ENCODE measurements at regions not wholly inside any gene's neighbourhood (a gene's known extent, or its start where the extent isn't known, plus 50 kb on each side); places are given as distances from the start of the nearest gene placed in this dataset.

DNA sequence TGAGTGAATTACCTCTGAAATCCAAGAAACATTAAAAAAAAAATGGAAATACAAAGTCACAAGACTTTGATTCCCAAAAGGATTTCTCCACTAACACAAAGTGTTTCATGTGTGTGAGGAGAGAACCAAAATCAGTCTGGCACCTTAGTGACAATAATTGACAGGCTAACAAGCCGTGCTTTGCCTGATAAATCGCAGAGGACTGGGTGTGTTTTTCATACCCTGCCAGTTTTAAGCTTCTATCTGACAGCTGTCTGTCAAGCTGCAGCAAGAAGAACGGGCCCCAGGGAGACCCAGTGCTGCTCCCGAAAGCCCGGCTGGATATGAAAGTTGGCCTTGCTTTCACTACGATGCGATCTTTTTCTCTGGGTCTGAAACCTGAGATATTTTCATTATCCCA lies 101.6 kb upstream of the KCNK2 start:
- TF ChIP-seq, protein P1, sequence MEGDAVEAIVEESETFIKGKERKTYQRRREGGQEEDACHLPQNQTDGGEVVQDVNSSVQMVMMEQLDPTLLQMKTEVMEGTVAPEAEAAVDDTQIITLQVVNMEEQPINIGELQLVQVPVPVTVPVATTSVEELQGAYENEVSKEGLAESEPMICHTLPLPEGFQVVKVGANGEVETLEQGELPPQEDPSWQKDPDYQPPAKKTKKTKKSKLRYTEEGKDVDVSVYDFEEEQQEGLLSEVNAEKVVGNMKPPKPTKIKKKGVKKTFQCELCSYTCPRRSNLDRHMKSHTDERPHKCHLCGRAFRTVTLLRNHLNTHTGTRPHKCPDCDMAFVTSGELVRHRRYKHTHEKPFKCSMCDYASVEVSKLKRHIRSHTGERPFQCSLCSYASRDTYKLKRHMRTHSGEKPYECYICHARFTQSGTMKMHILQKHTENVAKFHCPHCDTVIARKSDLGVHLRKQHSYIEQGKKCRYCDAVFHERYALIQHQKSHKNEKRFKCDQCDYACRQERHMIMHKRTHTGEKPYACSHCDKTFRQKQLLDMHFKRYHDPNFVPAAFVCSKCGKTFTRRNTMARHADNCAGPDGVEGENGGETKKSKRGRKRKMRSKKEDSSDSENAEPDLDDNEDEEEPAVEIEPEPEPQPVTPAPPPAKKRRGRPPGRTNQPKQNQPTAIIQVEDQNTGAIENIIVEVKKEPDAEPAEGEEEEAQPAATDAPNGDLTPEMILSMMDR (IDR thresholded peaks at IDR 0.05; ENCODE audit: control extremely low read depth, extremely low read depth) = no peak
- no peak overlapping the region for H3K9ac ChIP-seq (ENCODE audit: insufficient read depth in 1 of 2, low read length in 2 of 2)
- 80 to 85% methylated on average over 7 of the region's 7 CpGs for WGBS, 2 donors
- DNase-seq (no peak), ATAC-seq (ENCODE audit: insufficient read depth, low FRiP score) (no peak)
- H3K27me3 ChIP-seq (ENCODE audit: control insufficient read depth in 3 of 3, insufficient read depth in 3 of 3, low read length in 2 of 3) = no peaks in the 10 kb centered on the region
- no peaks in the 10 kb centered on the region for H3K4me1 ChIP-seq (ENCODE audit: control insufficient read depth in 5 of 5, insufficient read depth in 5 of 5, low read length in 5 of 5)
- H3K36me3 ChIP-seq (ENCODE audit: control insufficient read depth in 4 of 4, insufficient read depth in 4 of 4, low read length in 4 of 4) = no peaks in the 10 kb centered on the region
- H3K4me3 ChIP-seq = no peak overlapping the region
- peaks cover 0 to 6% (median 0%) of the 10 kb centered on the region in 4 donors for H3K9me3 ChIP-seq (ENCODE audit: control insufficient read depth in 4 of 4, insufficient read depth in 3 of 4, low read length in 3 of 4)
- H3K27ac ChIP-seq (ENCODE audit: low read depth in 1 of 2, low read length in 1 of 2) = no peak overlapping the region

GRCh38 chr1:214983126-214983869 lies 99.2 kb upstream of the KCNK2 start:
- no peak overlapping the region for H3K4me3 ChIP-seq
- ATAC-seq (ENCODE audit: insufficient read depth, low FRiP score) (no peak), DNase-seq (no peak)
- no peaks in the 10 kb centered on the region for H3K36me3 ChIP-seq (ENCODE audit: control insufficient read depth in 4 of 4, insufficient read depth in 4 of 4, low read length in 4 of 4)
- H3K4me1 ChIP-seq (ENCODE audit: control insufficient read depth in 5 of 5, insufficient read depth in 5 of 5, low read length in 5 of 5) = no peaks in the 10 kb centered on the region
- no peaks in the 10 kb centered on the region for H3K27me3 ChIP-seq (ENCODE audit: control insufficient read depth in 3 of 3, insufficient read depth in 3 of 3, low read length in 2 of 3)
- TF ChIP-seq, protein P1 (IDR thresholded peaks at IDR 0.05; ENCODE audit: control extremely low read depth, extremely low read depth) = no peak
- no peak overlapping the region for H3K27ac ChIP-seq (ENCODE audit: low read depth in 1 of 2, low read length in 1 of 2)
- H3K9ac ChIP-seq (ENCODE audit: insufficient read depth in 1 of 2, low read length in 2 of 2) = no peak overlapping the region
- H3K9me3 ChIP-seq (ENCODE audit: control insufficient read depth in 4 of 4, insufficient read depth in 3 of 4, low read length in 3 of 4) = peaks cover 0 to 6% (median 0%) of the 10 kb centered on the region in 4 donors
- WGBS, 2 donors = 81 to 87% methylated on average over 3 of the region's 3 CpGs

- no peak overlapping the region for H3K27ac ChIP-seq (ENCODE audit: low read depth in 1 of 2, low read length in 1 of 2)
- ATAC-seq (ENCODE audit: insufficient read depth, low FRiP score) (no peak), DNase-seq (no peak)
- H3K27me3 ChIP-seq (ENCODE audit: control insufficient read depth in 3 of 3, insufficient read depth in 3 of 3, low read length in 2 of 3) = no peaks in the 10 kb centered on the region
- H3K4me3 ChIP-seq = no peak overlapping the region
- TF ChIP-seq, protein P1 (IDR thresholded peaks at IDR 0.05; ENCODE audit: control extremely low read depth, extremely low read depth) = no peak
- H3K9ac ChIP-seq (ENCODE audit: insufficient read depth in 1 of 2, low read length in 2 of 2) = no peak overlapping the region
- H3K36me3 ChIP-seq (ENCODE audit: control insufficient read depth in 4 of 4, insufficient read depth in 4 of 4, low read length in 4 of 4) = no peaks in the 10 kb centered on the region
- no peaks in the 10 kb centered on the region for H3K4me1 ChIP-seq (ENCODE audit: control insufficient read depth in 5 of 5, insufficient read depth in 5 of 5, low read length in 5 of 5)
- peaks cover 0 to 6% (median 0%) of the 10 kb centered on the region in 4 donors for H3K9me3 ChIP-seq (ENCODE audit: control insufficient read depth in 4 of 4, insufficient read depth in 3 of 4, low read length in 3 of 4)
- 58 to 80% methylated on average over 1 of the region's 1 CpG for WGBS, 2 donors
These were observed 93.2 kb upstream of the KCNK2 start for GRCh38 chr1:214989341-214989740.

DNA sequence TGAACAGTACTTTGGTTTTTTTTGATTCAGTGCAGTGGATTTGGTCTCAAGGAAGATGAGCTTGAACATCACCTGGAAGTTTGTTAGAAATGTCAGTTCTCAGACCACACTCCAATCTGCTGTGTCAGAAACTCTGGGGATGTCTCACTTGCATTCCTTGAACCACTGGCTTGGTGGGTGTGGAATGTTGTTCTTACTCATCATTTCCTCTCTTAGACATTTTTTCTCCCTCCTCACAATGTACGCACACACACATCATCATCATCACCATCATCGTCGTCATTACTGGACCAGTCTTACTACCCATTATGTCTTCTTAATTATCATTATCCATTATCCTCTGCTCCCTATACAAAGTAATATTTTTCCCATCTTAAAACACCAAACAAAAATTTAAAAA lies 91.9 kb upstream of the KCNK2 start:
- no peaks in the 10 kb centered on the region for H3K9me3 ChIP-seq (ENCODE audit: control insufficient read depth in 4 of 4, insufficient read depth in 3 of 4, low read length in 3 of 4)
- 86 to 92% methylated on average over 3 of the region's 3 CpGs for WGBS, 2 donors
- no peaks in the 10 kb centered on the region for H3K4me1 ChIP-seq (ENCODE audit: control insufficient read depth in 5 of 5, insufficient read depth in 5 of 5, low read length in 5 of 5)
- no peaks in the 10 kb centered on the region for H3K36me3 ChIP-seq (ENCODE audit: control insufficient read depth in 4 of 4, insufficient read depth in 4 of 4, low read length in 4 of 4)
- H3K27ac ChIP-seq (ENCODE audit: low read depth in 1 of 2, low read length in 1 of 2) = no peak overlapping the region
- H3K27me3 ChIP-seq (ENCODE audit: control insufficient read depth in 3 of 3, insufficient read depth in 3 of 3, low read length in 2 of 3) = no peaks in the 10 kb centered on the region
- no peak overlapping the region for H3K4me3 ChIP-seq
- TF ChIP-seq, protein P1 (IDR thresholded peaks at IDR 0.05; ENCODE audit: control extremely low read depth, extremely low read depth) = no peak
- ATAC-seq (ENCODE audit: insufficient read depth, low FRiP score) (no peak), DNase-seq (no peak)
- no peak overlapping the region for H3K9ac ChIP-seq (ENCODE audit: insufficient read depth in 1 of 2, low read length in 2 of 2)
